D721Med (cell line): ENCODE measurements at regions not wholly inside any gene's neighbourhood (a gene's known extent, or its start where the extent isn't known, plus 50 kb on each side); places are given as distances from the start of the nearest gene placed in this dataset.
A peak's percentile ranks its signal among the peaks of the same experiment; 100 is the strongest.

Source experiments
- DNase-seq: peaks from one replicate; pipeline ENCODE4 v3.0.0; 2011; ENCODE audit warnings: low spot score; ENCODE audit not compliant: insufficient read length
- FAIRE-seq: peaks from 2 replicates; lab custom pipeline; 2011; peaks lifted over from hg19 to GRCh38; lab: Jason Lieb, UNC
- TF ChIP-seq, protein P1 (sequence below): IDR thresholded peaks from 2 replicates; pipeline ENCODE4 v1.5.1; 2012; ENCODE audit warnings: mild to moderate bottlenecking, control low read depth; ENCODE audit not compliant: insufficient read depth; ENCODE audit errors: missing control alignments

DNA sequence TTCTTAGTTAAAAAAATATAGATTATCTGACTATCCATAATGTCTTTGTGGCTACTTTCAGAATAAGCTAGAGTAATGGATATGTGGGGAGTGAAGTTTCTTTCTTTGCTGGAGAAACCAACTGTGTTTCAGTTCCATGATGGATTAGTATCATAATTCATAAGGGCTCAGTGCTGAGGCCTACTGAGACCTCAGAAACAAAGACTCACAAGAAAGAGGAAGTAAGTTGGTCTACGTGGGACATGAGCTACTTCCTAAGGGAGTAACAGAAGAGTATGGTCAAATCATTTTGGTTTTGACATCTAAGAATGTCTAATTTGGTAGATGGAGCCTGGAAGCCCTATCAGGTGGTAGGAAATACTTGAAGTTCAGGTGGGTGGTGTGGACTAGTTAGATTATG, 99.0 kb upstream of the HTR2A start:
- FAIRE-seq: no peak
- no peak for DNase-seq

DNA sequence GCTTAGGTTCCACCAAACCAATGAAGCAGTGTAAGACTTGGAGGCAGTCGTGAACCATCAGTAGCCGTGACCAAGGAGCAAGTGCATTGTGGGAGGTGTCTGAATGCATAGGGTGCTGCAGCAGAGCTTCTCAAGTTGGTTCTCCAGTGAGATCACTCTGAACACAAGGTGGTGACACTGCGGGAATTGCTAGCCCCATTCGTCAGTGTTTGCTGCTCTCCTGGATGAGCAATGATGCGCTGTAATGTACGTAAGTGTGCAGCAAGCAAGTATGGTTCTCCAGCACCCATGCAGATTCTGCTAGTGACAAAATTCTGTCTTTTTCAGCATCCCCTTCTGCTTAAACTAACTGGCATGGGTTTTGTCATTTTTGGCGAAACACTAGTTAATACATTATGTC, 97.6 kb upstream of the HTR2A start:
- FAIRE-seq: no peak
- TF ChIP-seq, protein P1, sequence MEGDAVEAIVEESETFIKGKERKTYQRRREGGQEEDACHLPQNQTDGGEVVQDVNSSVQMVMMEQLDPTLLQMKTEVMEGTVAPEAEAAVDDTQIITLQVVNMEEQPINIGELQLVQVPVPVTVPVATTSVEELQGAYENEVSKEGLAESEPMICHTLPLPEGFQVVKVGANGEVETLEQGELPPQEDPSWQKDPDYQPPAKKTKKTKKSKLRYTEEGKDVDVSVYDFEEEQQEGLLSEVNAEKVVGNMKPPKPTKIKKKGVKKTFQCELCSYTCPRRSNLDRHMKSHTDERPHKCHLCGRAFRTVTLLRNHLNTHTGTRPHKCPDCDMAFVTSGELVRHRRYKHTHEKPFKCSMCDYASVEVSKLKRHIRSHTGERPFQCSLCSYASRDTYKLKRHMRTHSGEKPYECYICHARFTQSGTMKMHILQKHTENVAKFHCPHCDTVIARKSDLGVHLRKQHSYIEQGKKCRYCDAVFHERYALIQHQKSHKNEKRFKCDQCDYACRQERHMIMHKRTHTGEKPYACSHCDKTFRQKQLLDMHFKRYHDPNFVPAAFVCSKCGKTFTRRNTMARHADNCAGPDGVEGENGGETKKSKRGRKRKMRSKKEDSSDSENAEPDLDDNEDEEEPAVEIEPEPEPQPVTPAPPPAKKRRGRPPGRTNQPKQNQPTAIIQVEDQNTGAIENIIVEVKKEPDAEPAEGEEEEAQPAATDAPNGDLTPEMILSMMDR: no peak
- DNase-seq: no peak

More for the DNA sequence above, 99.0 kb upstream of the HTR2A start:
- TF ChIP-seq, protein P1: no peak

DNA sequence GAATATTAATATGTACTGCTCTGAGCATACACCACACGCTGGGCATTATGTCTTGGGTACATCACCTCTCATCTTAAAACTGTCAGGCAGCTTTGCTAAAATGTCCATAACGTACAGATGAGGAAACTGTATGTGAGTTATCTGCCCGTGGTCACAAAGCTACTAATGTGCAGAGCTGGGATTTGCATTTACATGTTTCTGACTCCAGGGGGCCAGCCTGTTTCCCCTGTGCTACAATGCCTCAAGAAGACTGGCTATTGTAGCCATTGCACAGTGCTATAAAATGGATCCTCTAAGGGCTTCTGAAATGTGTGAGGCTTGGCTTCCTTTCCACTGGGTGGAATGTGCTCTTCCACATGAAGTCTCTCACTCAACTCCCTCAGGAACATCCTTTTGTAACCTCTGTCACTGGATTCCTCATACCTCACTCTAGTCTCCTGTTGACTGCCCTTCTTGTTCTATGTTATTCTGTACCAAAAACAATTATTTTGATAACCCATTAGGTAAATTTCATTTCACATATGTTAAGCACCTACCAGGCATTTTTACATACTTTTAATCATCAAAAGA, 95.6 kb upstream of the HTR2A start:
- FAIRE-seq: no peak
- DNase-seq: no peak
- TF ChIP-seq, protein P1: peak; percentile 21

DNA sequence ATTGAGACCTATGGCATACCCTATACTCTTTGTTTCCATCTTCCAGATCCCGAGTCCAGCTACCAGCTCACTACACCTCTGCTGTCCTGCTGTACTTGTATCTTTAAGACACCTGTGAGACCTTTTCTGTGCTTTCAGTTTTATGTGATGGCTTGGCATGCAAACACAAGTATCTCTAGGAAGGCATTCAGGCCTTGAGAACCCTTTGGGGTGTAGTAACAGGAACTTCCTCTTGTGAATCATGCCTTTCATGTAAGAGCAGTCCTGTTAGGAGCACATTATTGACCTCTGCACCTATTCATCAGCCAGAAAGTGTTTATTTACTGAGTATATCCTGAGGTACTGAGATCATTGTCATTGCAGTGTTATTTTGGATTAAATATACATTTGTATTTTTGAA, 87.0 kb upstream of the HTR2A start:
- no peak for DNase-seq
- TF ChIP-seq, protein P1: no peak
- no peak for FAIRE-seq

DNA sequence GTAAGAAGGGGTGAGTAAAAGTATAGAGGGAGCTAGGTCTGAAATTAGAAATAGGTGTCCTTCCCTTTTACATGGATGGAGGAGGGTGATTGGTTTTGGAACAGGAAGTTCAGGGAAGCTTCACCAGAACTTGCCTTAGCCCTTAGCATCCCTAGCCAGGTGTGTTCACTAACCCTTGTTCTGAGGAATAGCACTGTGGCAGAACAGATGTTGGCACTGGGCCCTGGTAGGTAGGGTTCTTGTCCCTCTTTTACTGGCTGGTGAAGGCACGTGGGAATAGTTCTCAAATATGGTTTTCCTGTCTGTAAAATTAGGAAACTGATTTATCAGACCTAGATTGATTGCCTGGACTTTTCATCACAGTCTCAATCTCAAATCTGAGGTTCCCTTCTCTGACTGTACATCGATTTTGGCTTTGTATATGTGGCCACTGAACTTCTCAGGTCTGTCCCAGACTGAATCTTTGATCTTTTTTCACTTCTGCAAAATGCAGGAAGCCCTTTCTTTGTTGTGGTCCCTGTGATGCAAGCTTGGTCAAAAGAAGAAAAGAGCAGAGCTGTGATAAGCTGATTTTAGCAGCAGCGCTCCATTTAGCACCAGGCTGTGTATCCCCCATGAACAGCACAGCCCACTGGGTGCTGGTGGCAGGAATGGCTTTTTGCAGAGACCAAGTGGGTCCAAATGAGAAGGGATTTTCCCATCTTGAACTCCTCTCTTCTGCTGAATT, 86.2 kb upstream of the HTR2A start:
- DNase-seq (no peak), FAIRE-seq (no peak)
- TF ChIP-seq, protein P1: no peak

DNA sequence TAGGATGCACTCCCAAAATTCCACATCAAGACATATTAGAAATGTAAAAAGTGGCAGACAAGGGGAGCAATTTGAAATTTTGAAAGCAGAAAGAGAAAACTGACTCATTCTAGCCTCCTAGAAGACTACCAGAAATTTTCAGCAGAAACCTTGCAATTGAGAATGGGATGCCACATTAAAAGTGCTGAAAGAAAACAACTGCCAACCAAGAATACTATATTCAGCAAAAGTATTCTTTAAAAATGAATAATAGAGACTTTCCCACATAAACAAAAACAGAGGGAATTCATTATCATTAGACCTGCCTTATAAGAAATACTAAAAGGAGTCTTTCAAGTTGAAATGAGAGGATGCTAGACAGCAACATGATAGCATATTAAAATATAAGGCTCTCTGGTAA, 78.3 kb upstream of the HTR2A start:
- FAIRE-seq (no peak), DNase-seq (no peak)
- TF ChIP-seq, protein P1: no peak

DNA sequence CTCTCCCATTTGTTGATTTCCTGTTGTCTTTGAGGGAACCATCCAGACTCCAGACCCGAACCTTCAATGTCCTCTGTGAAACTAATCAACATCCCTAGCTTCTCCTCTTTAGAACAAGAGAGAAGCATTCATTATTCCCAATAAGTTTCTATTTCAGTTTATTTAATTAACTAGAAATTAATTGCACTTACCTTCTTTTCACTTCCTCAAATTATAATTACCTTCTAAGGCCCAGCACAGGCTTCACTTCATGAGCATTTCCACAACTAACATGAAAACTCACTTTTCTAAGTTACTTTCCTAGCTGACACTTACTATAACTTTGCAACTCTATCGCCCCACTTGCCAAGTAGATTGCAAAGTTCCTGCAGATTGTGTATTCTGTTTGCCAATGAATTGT, 71.6 kb upstream of the HTR2A start:
- DNase-seq: no peak
- no peak for FAIRE-seq
- TF ChIP-seq, protein P1: no peak
